Stimulated activated effector memory CD8-positive, alpha-beta T cell treated with anti-CD3 and anti-CD28 coated beads, Interleukin-12 subunit alpha, Interleukin-12 subunit beta, amount 100 ng/mL, for 72 hours (primary cell): ENCODE measurements at regions not wholly inside any gene's neighbourhood (a gene's known extent, or its start where the extent isn't known, plus 50 kb on each side); places are given as distances from the start of the nearest gene placed in this dataset.
"Not testable (repeated sequence)": the region's sequence is repeated elsewhere in the genome, so short reads cannot be mapped to it uniquely, and the experiment has no call there.

Experiments used
- ATAC-seq: fragments of 150-1000 bp; cut with Tn5 transposase; 2 replicates; pipeline ENCODE4 v1.10.0; 2021
- DNase-seq, 2 donors: peaks; one replicate each; pipeline ENCODE4 v3.0.0; 2021 to 2022; ENCODE audit warnings: low spot score in 2 of 2
- H3K27ac Mint-ChIP-seq: one replicate; pipeline ENCODE4 v1.8.0; 2022; ENCODE audit warnings: mild to moderate bottlenecking, mixed read lengths
- H3K36me3 Mint-ChIP-seq: one replicate; pipeline ENCODE4 v1.8.0; 2022; ENCODE audit warnings: mild to moderate bottlenecking, mixed read lengths
- H3K4me1 Mint-ChIP-seq: one replicate; pipeline ENCODE4 v1.8.0; 2022; ENCODE audit warnings: mixed read lengths
- H3K4me3 Mint-ChIP-seq: one replicate; pipeline ENCODE4 v1.8.0; 2022; ENCODE audit warnings: mild to moderate bottlenecking, mixed read lengths
- H3K9me3 Mint-ChIP-seq: one replicate; pipeline ENCODE4 v1.8.0; 2022; ENCODE audit warnings: mixed read lengths

DNA sequence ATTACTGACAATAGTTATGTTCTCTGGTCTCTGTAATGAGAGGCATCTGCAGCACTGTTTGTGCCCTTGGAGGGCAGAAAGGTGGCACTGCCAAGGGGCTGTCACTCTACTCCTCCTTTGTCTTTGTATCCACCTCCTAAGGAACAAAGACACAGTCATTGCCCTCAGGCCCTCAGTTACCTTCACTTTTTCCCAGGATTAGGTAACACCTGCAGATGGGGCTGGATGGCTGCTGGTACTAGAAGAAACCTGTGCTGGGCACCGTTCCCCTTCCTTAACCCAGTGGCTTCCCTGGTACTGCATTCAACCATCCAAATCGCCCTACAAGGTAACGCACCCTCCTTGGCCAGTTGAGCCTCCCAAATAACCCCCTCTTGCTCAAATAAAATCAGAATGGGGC, 246.9 kb upstream of the NEBL start:
- no peak overlapping the region for H3K27ac Mint-ChIP-seq
- H3K9me3 Mint-ChIP-seq, result no peaks in the 10 kb centered on the region
- DNase-seq, result no peak
- no peaks in the 10 kb centered on the region for H3K36me3 Mint-ChIP-seq
- ATAC-seq, result no peak
- no peaks in the 10 kb centered on the region for H3K4me1 Mint-ChIP-seq
- no peak overlapping the region for H3K4me3 Mint-ChIP-seq

DNA sequence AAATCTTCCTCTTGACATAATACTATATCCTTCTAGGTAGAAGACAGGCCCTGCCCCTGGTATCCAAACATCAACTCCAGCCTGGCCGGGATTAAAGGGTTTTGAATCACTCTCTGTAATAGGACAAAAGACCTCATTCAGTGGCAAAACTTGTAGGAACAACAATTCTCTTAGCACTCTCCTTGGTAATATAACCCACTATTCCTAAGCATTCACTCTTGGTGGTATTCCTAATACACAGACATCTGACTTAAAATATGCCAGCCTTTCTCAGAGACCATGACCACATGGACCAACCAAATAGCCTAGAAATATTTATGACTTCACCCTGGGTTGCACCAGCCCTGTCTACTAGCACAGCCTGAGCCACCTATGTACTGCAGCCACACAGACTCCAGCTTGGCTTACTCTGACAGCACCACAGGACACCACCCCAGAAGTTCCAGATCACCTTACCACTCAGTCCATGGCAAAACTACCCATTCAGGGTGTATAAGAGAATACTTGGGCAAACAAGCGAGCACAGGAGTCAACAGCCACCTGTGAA, 244.9 kb upstream of the NEBL start:
- no peaks in the 10 kb centered on the region for H3K36me3 Mint-ChIP-seq
- H3K4me1 Mint-ChIP-seq, result no peaks in the 10 kb centered on the region
- no peak for ATAC-seq

DNA sequence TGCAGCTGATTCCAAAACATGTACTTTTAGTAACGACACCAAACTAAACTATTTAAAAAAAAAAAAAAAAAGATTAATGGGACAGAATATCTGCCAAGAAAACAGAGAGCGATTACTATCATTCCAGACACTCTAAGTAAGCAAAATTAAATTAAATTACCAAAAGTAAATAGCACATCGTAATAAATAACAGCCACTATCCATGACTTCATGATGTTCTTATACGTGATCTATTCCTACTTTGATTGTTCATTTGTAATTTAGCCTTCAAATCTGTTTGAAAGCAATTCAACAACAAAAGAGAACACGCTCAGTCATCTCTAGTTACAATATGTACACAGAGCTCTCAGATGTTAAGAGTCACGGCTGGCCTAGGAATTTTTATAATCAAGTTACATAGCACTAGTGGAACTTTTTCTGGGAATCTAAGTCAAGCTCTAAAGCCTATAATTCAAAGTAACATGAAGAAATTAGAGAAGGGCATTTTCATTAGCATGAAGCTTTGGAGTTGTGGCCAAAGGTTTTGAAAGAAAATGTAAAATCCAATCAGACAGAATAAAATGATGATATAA, 241.7 kb upstream of the NEBL start:
- Mint-ChIP-seq H3K4me3 (no peak overlapping the region), H3K36me3 (no peaks in the 10 kb centered on the region), H3K9me3 (no peaks in the 10 kb centered on the region), H3K27ac (no peak overlapping the region), H3K4me1 (no peaks in the 10 kb centered on the region)
- DNase-seq (no peak), ATAC-seq (no peak)

More for the DNA sequence above, 244.9 kb upstream of the NEBL start:
- Mint-ChIP-seq H3K9me3 (no peaks in the 10 kb centered on the region), H3K27ac (no peak overlapping the region), H3K4me3 (no peak overlapping the region)
- DNase-seq, result no peak

DNA sequence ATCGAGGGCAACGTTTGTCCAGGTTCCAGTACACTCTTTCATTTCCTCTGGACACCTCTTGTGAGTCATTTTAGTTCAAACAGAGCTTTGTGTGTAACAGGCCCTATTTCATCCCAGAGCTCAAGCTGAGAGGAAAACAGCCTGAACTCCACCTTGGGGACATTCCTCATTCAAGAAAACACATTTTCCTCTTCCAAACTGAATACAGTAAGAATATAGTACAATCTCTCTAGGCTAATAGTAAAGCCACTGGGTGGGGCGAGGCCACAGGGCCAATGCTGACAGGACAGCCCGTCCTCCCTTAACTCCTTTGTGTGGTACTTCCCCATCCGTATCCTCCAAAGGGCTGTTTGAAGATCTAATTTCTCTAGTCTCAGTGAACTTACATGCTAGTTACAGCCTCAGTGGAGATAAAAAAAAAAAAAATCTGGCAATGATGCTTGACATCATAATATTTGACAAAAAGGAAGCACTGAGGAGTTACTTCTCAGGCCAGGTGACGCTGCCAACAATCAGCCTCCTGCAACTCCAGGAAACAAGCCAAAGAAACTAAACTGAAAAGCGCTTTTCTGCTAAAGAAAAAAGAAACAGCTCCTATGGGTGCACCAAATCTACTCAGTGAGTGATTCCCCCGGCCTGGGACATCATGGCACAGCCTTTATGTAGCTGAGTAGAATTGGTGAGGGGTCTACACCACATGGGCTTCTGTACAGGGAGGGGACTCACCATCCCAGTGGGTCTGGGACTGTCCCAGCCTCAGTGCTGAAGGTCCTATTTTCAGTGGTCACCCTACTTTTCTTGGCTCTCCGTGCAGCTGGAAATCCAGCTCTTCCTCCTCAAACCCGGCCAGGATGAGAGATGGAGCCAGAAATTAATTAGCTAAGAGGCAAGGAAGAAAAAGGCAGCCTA, 238.2 kb upstream of the NEBL start:
- H3K36me3 Mint-ChIP-seq, result no peaks in the 10 kb centered on the region
- ATAC-seq (no peak), DNase-seq (no peak)
- no peak overlapping the region for H3K4me3 Mint-ChIP-seq
- H3K27ac Mint-ChIP-seq, result no peak overlapping the region
- H3K9me3 Mint-ChIP-seq, result no peaks in the 10 kb centered on the region
- no peaks in the 10 kb centered on the region for H3K4me1 Mint-ChIP-seq

DNA sequence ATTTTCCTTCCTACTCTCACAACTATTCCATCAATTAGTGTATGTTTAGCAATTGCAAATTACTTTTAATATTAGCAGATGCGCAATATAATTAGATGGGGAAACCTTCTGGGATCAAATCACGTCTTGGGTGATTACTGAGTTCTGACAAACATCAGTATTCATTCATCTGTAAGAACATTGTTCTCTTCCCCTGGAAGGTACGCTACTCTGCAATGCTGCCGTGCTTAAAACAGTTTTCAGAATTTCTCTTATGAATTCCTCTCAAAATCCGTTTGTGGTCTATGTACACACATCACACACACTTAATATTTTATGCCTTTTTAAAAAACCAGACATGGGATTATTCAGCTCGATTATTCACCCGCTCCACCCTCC, 237.5 kb upstream of the NEBL start:
- DNase-seq, result no peak
- Mint-ChIP-seq H3K36me3 (no peaks in the 10 kb centered on the region), H3K4me3 (no peak overlapping the region), H3K9me3 (no peaks in the 10 kb centered on the region), H3K27ac (no peak overlapping the region), H3K4me1 (no peaks in the 10 kb centered on the region)
- ATAC-seq, result no peak

DNA sequence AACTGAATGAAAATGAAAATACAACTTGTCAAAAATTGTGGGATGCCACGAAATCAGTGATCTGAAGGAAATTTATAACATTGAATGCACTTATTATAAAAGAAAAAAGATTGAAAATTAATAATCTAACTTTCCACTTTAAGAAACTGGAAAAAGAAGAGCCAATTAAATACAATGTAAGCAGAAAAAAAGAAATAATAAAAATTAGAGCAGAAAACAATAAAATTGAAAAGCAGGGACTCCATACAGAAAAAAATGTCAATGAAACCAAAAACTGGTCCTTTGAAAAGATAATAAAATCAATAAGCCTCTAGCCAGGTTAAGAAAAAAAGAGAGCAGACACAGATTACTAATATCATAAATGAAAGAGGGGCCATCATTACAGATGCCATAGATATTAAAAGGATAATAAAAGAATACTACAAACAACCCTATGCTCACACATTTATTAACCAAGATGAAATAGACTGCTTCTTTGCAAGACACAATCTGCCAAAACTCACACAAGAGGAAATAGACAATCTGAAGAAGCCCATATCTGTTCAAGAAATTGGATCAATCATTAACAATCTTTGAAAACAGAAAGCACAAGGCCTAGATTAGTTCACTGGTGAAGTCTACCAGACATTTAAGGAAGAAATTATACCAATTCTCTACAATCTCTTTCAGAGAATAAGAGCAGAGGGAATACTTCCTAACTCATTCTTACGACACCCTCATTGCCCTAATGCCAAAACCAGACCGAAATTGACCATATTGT, 233.8 kb upstream of the NEBL start:
- no peak overlapping the region for H3K4me3 Mint-ChIP-seq
- no peaks in the 10 kb centered on the region for H3K4me1 Mint-ChIP-seq
- H3K27ac Mint-ChIP-seq, result no peak overlapping the region
- no peaks in the 10 kb centered on the region for H3K36me3 Mint-ChIP-seq
- no peaks in the 10 kb centered on the region for H3K9me3 Mint-ChIP-seq
- no peak for ATAC-seq
- no peak for DNase-seq

DNA sequence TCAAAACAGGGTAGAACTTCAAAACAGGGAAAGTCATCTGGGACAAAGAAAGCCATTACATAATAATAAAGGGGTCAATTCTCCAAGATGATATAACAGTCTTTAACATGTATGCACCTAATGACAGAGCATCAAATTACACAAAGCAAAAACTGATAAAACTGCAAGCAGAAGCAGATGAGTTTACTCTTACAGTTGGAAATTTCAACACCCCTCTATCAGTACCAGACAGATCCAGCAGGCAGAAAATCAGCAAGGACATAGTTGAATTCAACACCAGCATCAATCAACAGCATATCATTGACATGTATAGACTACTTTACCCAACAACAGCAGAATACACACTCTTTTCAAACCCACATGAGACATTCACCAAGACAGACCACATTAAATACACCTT, 233.0 kb upstream of the NEBL start:
- H3K4me1 Mint-ChIP-seq, result no peaks in the 10 kb centered on the region
- H3K27ac Mint-ChIP-seq, result no peak overlapping the region
- DNase-seq (no peak), ATAC-seq (no peak)
- no peaks in the 10 kb centered on the region for H3K36me3 Mint-ChIP-seq
- no peak overlapping the region for H3K4me3 Mint-ChIP-seq
- no peaks in the 10 kb centered on the region for H3K9me3 Mint-ChIP-seq

DNA sequence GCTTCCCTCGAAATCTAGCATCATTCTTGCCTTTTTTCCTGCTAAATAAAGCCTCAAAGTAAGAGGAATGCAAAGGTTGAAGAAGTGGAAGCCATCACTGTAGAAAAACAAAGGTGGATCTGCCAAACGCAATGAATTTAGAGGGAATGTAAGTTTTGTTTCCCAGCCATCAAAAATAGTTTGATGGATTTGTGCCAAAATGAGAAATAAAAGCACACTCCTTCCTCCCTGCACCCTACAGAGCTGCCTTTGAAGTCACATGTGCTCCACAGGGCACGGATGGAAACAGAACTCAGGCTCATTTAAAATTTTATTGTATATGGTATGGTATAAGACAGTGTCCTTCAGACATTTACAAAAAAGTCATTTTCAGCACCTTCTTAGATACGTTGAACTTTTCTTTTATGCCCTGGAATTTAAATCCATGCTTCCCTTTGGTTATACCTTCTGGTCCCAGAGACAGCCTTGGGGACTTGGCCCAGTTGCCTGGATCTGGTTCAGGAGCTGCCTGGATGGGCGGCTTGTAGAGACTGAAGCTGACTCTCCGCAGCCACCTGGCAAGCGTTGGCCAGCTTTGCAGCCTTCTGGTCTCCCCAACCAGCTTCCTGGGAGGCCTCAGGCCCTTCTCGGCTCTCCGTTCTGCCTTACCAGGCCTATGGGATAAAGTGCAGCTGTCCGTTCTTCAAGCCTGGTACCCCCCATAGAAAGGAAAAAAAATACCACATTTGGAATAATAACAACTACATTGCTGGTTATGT, 228.5 kb upstream of the NEBL start:
- no peaks in the 10 kb centered on the region for H3K4me1 Mint-ChIP-seq
- DNase-seq, result no peak
- no peaks in the 10 kb centered on the region for H3K36me3 Mint-ChIP-seq
- H3K9me3 Mint-ChIP-seq, result no peaks in the 10 kb centered on the region
- H3K4me3 Mint-ChIP-seq, result no peak overlapping the region
- no peak overlapping the region for H3K27ac Mint-ChIP-seq
- ATAC-seq, result no peak

DNA sequence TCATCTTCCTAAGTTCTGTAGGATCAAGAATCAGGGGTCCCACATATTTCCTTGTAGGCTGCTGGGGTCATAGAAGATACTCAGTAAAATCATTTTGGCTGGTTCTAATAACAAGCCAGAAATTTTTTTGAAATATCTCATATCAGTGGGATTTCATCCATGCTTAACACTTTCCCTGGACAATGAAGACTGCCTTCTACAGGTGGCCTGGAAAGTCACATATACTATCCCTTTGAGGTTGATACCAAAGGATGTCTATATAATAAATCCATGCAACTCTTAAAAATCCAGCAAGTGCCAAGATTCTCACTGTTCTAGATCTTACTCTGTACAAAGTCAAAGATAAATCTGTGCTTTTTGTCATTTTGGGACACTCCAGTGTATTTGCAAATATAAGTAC, 225.8 kb upstream of the NEBL start:
- ATAC-seq (no peak), DNase-seq (no peak)
- Mint-ChIP-seq H3K4me3 (no peak overlapping the region), H3K9me3 (no peaks in the 10 kb centered on the region), H3K27ac (no peak overlapping the region), H3K4me1 (no peaks in the 10 kb centered on the region), H3K36me3 (no peaks in the 10 kb centered on the region)

DNA sequence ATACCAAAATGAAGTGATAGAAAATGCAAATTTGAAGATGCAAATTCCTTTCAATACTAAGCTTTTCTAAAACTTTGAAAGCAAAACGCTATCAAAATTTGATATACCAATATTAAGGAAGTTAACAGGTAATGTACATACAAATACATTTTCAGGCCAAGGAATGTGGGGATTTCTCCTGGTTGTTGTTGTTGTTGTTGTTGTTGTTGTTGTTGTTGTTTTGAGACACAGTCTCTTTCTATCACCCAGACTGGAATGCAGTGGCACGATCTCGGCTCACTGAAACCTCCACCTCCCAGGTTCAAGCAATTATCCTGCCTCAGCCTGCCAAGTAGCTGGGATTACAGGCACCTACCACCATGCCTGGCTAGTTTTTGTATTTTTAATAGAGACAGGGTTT, 224.7 kb upstream of the NEBL start:
- not testable (repeated sequence) for DNase-seq, H3K27ac Mint-ChIP-seq, H3K4me1 Mint-ChIP-seq, H3K9me3 Mint-ChIP-seq, H3K4me3 Mint-ChIP-seq, H3K36me3 Mint-ChIP-seq, ATAC-seq

DNA sequence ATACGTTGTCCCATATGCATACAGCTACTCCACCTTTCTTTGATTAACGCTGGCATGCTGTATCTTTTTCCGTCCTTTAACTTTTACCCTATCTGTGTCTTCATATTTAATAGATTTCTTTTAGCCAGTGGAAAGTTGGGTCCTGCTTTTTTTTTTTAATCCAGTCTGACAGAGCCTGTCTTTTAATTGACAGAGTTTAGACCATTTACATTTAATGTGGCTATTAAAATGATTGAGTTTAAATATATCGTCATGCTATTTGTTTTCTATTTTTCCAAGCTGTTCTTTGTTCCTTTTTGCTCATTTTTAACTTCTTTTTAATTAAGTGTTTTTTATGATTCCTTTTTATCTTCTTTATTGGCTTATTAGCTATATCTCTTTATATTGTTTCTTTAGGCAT, 217.6 kb upstream of the NEBL start:
- Mint-ChIP-seq H3K27ac (no peak overlapping the region), H3K36me3 (no peaks in the 10 kb centered on the region), H3K9me3 (peaks cover 3% of the 10 kb centered on the region), H3K4me3 (no peak overlapping the region), H3K4me1 (no peaks in the 10 kb centered on the region)
- ATAC-seq (no peak), DNase-seq (no peak)

DNA sequence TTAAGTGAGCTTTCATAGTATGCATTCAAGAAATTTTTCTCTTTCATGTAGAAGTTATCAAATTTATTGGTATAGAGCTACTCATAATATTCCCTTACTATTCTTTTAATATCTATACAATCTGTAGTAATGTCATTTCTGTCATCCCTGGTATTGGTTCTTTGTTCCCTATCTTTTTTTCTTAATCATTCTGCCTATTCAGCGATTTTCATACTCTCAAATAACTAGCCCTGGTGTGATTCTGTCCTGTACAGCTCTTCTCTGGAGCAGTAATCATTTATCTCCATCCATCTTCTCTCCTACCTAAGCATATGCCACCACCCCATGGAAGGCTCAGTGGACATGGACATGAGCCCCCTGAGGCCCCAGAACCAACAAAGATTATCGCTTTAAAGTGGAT, 213.2 kb upstream of the NEBL start:
- no peaks in the 10 kb centered on the region for H3K4me1 Mint-ChIP-seq
- ATAC-seq (no peak), DNase-seq (no peak)
- no peaks in the 10 kb centered on the region for H3K36me3 Mint-ChIP-seq
- no peak overlapping the region for H3K27ac Mint-ChIP-seq
- no peak overlapping the region for H3K4me3 Mint-ChIP-seq
- H3K9me3 Mint-ChIP-seq, result peaks cover 7% of the 10 kb centered on the region

DNA sequence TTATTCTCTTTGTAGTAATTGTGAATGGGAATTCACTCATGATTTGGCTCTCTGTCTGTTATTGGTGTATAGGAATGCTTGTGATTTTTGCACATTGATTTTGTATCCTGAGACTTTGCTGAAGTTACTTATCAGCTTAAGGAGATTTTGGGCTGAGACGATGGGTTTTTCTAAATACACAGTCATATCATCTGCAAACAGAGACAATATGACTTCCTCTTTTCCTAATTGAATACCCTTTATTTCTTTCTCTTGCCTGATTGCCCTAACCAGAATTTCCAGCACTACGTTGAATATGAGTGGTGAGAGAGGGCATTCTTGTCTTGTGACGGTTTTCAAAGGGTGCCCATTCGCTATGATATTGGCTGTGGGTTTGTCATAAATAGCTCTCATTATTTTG, 209.8 kb upstream of the NEBL start:
- not testable (repeated sequence) for H3K9me3 Mint-ChIP-seq, H3K4me3 Mint-ChIP-seq, ATAC-seq, DNase-seq, H3K4me1 Mint-ChIP-seq, H3K27ac Mint-ChIP-seq, H3K36me3 Mint-ChIP-seq

DNA sequence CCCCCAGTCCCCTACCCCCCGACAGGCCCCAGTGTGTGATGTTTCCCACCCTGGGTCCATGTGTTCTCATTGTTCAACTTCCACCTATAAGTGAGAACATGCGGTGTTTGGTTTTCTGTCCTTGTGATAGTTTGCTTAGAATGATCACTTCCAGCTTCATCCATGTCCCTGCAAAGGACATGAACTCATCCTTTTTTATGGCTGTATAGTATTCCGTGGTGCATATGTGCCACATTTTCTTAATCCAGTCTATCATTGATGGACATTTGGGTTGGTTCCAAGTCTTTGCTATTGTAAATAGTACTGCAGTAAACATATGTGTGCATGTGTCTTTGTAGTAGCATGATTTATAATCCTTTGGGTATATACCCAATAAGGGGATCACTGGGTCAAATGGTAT, 208.2 kb upstream of the NEBL start:
- H3K27ac Mint-ChIP-seq, DNase-seq, H3K9me3 Mint-ChIP-seq, H3K4me1 Mint-ChIP-seq, ATAC-seq, H3K36me3 Mint-ChIP-seq, H3K4me3 Mint-ChIP-seq: not testable (repeated sequence)

DNA sequence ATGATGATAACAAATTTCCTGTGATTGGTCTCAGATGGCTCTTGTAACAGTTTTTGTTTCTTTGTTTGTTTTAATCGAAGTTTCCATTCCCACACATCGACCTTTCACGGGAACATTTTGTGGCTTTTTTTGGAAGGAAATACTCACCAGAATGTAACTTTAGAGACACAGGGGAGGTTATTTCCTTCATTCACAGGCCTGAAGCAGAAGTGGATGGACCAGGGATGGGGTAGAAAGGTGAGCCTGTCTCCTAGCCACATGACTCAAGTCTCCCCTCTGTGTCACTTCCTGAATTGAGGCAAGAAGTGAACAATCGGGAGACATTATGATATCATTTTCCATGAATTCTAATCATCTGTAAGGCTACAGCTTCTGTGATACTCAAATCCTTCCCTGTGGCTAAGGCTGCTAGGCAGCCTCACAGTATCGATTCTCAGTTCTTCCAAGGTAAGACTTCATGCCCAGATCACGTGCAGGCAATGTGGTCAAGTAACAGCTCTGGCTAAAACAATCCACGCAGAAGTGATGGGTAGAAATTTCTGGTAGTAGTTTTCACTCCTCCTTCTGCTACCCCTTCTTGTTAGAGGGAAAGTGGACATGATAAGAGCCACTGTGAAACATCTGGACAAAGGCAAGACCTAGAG, 203.9 kb upstream of the NEBL start:
- Mint-ChIP-seq H3K27ac (no peak overlapping the region), H3K36me3 (no peaks in the 10 kb centered on the region), H3K4me3 (no peak overlapping the region), H3K4me1 (no peaks in the 10 kb centered on the region), H3K9me3 (peaks cover 3% of the 10 kb centered on the region)
- DNase-seq (no peak), ATAC-seq (peak; percentile 76)
